B cell (primary cell): ENCODE measurements at regions not wholly inside any gene's neighbourhood (a gene's known extent, or its start where the extent isn't known, plus 50 kb on each side); places are given as distances from the start of the nearest gene placed in this dataset.

Experiments used
- ATAC-seq: fragments of 200-7000 bp; cut with Tn5 transposase; one replicate; pipeline ENCODE4 v1.10.0; 2021; ENCODE audit warnings: low read depth, mild to moderate bottlenecking, moderate number of reproducible peaks, moderate library complexity
- CTCF ChIA-PET: fragments of 350-600 bp; sonication (Branson Sonifier 250); formaldehyde crosslinking; loops from one replicate; lab custom pipeline; 2021; ENCODE audit warnings: antibody characterized with exemption, inconsistent platforms; lab: Charles Lee
- POLR2A ChIA-PET: fragments of 350-600 bp; sonication (Branson Sonifier 250); formaldehyde crosslinking; loops from one replicate; lab custom pipeline; 2021; ENCODE audit warnings: antibody characterized with exemption; lab: Charles Lee
- DNase-seq: peaks from one replicate; pipeline ENCODE4 v3.0.0; 2013
- H2AFZ ChIP-seq: 2 replicates; pipeline ENCODE4 v1.6.1; 2012; ENCODE audit warnings: mild to moderate bottlenecking, low read depth, low read length; ENCODE audit not compliant: insufficient read depth, poor library complexity, severe bottlenecking
- H3K27ac ChIP-seq, 2 donors: 1 replicate in 1 of 2; 2 replicates in 1 of 2; pipeline ENCODE4 v1.5.1; 2012 to 2013; ENCODE audit warnings: low read length in 2 of 2, mild to moderate bottlenecking in 2 of 2, moderate library complexity in 1 of 2
- H3K27me3 ChIP-seq, 4 experiments: fragments of 200-600 bp in 1 of 4; sonication (generic) in 1 of 4; replicated peaks in 1 of 4; 1 replicate in 2 of 4; 2 replicates in 2 of 4; pipeline versions ENCODE4 v1.6.1 to v1.7.0; 2013 to 2016; ENCODE audit warnings: low read length in 3 of 4, mild to moderate bottlenecking in 2 of 4, mixed read lengths in 1 of 4, moderate library complexity in 1 of 4; ENCODE audit not compliant: insufficient read depth in 4 of 4, control insufficient read depth in 3 of 4; ENCODE audit errors: control extremely low read depth in 1 of 4
- H3K36me3 ChIP-seq, 2 experiments: replicated peaks in 1 of 2; 1 replicate in 1 of 2; 2 replicates in 1 of 2; pipeline versions ENCODE4 v1.6.1 to v1.7.1; 2013; ENCODE audit warnings: low read length in 1 of 2; ENCODE audit not compliant: insufficient read depth in 2 of 2, control insufficient read depth in 1 of 2; ENCODE audit errors: control extremely low read depth in 1 of 2, extremely low read depth in 1 of 2
- H3K4me1 ChIP-seq, 2 donors: fragments of 200-600 bp in 1 of 2; sonication (generic) in 1 of 2; 1 replicate in 1 of 2; 2 replicates in 1 of 2; pipeline versions ENCODE4 v1.5.1 to v1.6.1; 2013 to 2017; ENCODE audit warnings: low read length in 2 of 2; ENCODE audit not compliant: control insufficient read depth in 2 of 2, insufficient read depth in 2 of 2
- H3K4me2 ChIP-seq: replicated peaks from 2 replicates; pipeline ENCODE3; 2012; ENCODE audit warnings: mild to moderate bottlenecking, low read depth, low read length; ENCODE audit not compliant: poor library complexity, severe bottlenecking
- H3K4me3 ChIP-seq, 5 experiments: fragments of 200-600 bp in 1 of 5; sonication (generic) in 1 of 5; 1 replicate in 3 of 5; 2 replicates in 2 of 5; pipeline versions ENCODE4 v1.5.1 to v1.7.0; 2011 to 2016; ENCODE audit warnings: low read length in 4 of 5, mild to moderate bottlenecking in 4 of 5, low read depth in 2 of 5, control low read depth in 1 of 5, moderate library complexity in 1 of 5; ENCODE audit not compliant: insufficient read depth in 1 of 5; ENCODE audit errors: control extremely low read depth in 1 of 5, extremely low read depth in 1 of 5
- H3K79me2 ChIP-seq: fragments of 200-600 bp; sonication (generic); one replicate; pipeline ENCODE4 v1.6.0; 2016; ENCODE audit warnings: low read length; ENCODE audit not compliant: control insufficient read depth, insufficient read depth
- H3K9ac ChIP-seq: fragments of 200-600 bp; sonication (generic); 2 replicates; pipeline ENCODE4 v1.6.1; 2017; ENCODE audit warnings: mild to moderate bottlenecking, low read length, moderate library complexity
- H3K9me3 ChIP-seq, 3 donors: one replicate each; pipeline versions ENCODE4 v1.6.1 to v1.7.1; 2013; ENCODE audit warnings: low read length in 2 of 3; ENCODE audit not compliant: control insufficient read depth in 2 of 3, insufficient read depth in 1 of 3; ENCODE audit errors: control extremely low read depth in 1 of 3
- H4K20me1 ChIP-seq: 2 replicates; pipeline ENCODE4 v1.6.0; 2012; ENCODE audit warnings: mild to moderate bottlenecking, low read length; ENCODE audit not compliant: insufficient read depth, control insufficient read depth, poor library complexity, severe bottlenecking
- H3K27ac Mint-ChIP-seq: one replicate; pipeline ENCODE4 v1.8.0; 2021; ENCODE audit warnings: mixed read lengths
- H3K27me3 Mint-ChIP-seq: one replicate; pipeline ENCODE4 v1.8.0; 2021; ENCODE audit warnings: mixed read lengths
- H3K4me1 Mint-ChIP-seq: one replicate; pipeline ENCODE4 v1.8.0; 2021; ENCODE audit warnings: mixed read lengths
- H3K4me3 Mint-ChIP-seq: one replicate; pipeline ENCODE4 v1.8.0; 2021; ENCODE audit warnings: mixed read lengths
- H3K9me3 Mint-ChIP-seq: one replicate; pipeline ENCODE4 v1.8.0; 2022; ENCODE audit warnings: mixed read lengths; ENCODE audit not compliant: insufficient read depth
- CTCF ChIP-seq: fragments of 200-600 bp; IDR thresholded peaks from one replicate; pipeline ENCODE4 v1.8.0; 2022; ENCODE audit warnings: antibody characterized with exemption, mild to moderate bottlenecking
- EZH2 ChIP-seq: IDR thresholded peaks from 2 replicates; pipeline ENCODE4 v1.6.1; 2012; ENCODE audit warnings: borderline replicate concordance, low read depth, mild to moderate bottlenecking, moderate library complexity, low read length; ENCODE audit not compliant: insufficient read depth, poor library complexity, severe bottlenecking
- WGBS: methylation state at CpG from one replicate; pipeline ENCODE4 v1.1.5; 2013; ENCODE audit warnings: missing lambda C conversion rate; ENCODE audit not compliant: insufficient coverage; 5-methylcytosine and 5-hydroxymethylcytosine counted together
- intact Hi-C: fragments of 100-400 bp; cut with micrococcal nuclease; formaldehyde crosslinking; loops from one replicate; pipeline ENCODE4 v1.10.0; 2022

GRCh38 chrX:87403551-87403950 lies 114.1 kb upstream of the KLHL4 start:
- H3K27me3 ChIP-seq, result no peaks in the 10 kb centered on the region
- no peak overlapping the region for H3K4me3 ChIP-seq
- ChIA-PET CTCF (no interaction called here), POLR2A (no interaction called here)
- H3K9me3 ChIP-seq, result peaks cover 0 to 12% (median 0%) of the 10 kb centered on the region in 3 donors
- no peaks in the 10 kb centered on the region for H3K36me3 ChIP-seq
- H4K20me1 ChIP-seq, result no peaks in the 10 kb centered on the region
- H3K27ac ChIP-seq, result no peak overlapping the region
- WGBS, result no CpG with 5 or more reads among the region's 4 CpGs
- no peak for DNase-seq
- Mint-ChIP-seq H3K27ac (no peak overlapping the region), H3K4me3 (no peak overlapping the region), H3K9me3 (peaks cover 2% of the 10 kb centered on the region), H3K4me1 (no peaks in the 10 kb centered on the region), H3K27me3 (no peaks in the 10 kb centered on the region)
- no peak for TF ChIP-seq CTCF
- TF ChIP-seq EZH2, result no peak
- intact Hi-C loops, result no loop called here
- no peak overlapping the region for H3K4me2 ChIP-seq
- no peaks in the 10 kb centered on the region for H3K79me2 ChIP-seq
- no peak overlapping the region for H2AFZ ChIP-seq
- H3K9ac ChIP-seq, result no peak overlapping the region
- H3K4me1 ChIP-seq, result no peaks in the 10 kb centered on the region
- ATAC-seq, result no peak

GRCh38 chrX:87409113-87409841 lies 108.3 kb upstream of the KLHL4 start:
- H3K9me3 ChIP-seq, result peaks cover 0 to 11% (median 0%) of the 10 kb centered on the region in 3 donors

More at GRCh38 chrX:87409113-87409841, 108.3 kb upstream of the KLHL4 start:
- Histone ChIP-seq H3K27me3 (no peaks in the 10 kb centered on the region), H2AFZ (no peak overlapping the region), H3K27ac (no peak overlapping the region), H3K36me3 (no peaks in the 10 kb centered on the region), H3K79me2 (no peaks in the 10 kb centered on the region), H4K20me1 (no peaks in the 10 kb centered on the region), H3K9ac (no peak overlapping the region), H3K4me1 (no peaks in the 10 kb centered on the region), H3K4me2 (no peak overlapping the region), H3K4me3 (no peak overlapping the region)
- DNase-seq, result no peak
- Mint-ChIP-seq H3K9me3 (no peaks in the 10 kb centered on the region), H3K27ac (no peak overlapping the region), H3K4me3 (no peak overlapping the region), H3K27me3 (no peaks in the 10 kb centered on the region), H3K4me1 (no peaks in the 10 kb centered on the region)
- no peak for ATAC-seq
- WGBS, result 80% methylated on average over 1 of the region's 7 CpGs
- POLR2A ChIA-PET, result no interaction called here
- no peak for TF ChIP-seq CTCF
- TF ChIP-seq EZH2, result no peak
- CTCF ChIA-PET, result no interaction called here
- intact Hi-C loops, result no loop called here
